ENCODE measurements at regions not wholly inside any gene's neighbourhood (a gene's known extent, or its start where the extent isn't known, plus 50 kb on each side); places are given as distances from the start of the nearest gene placed in this dataset.
"Not testable (repeated sequence)": the region's sequence is repeated elsewhere in the genome, so short reads cannot be mapped to it uniquely, and the experiment has no call there.

DNA sequence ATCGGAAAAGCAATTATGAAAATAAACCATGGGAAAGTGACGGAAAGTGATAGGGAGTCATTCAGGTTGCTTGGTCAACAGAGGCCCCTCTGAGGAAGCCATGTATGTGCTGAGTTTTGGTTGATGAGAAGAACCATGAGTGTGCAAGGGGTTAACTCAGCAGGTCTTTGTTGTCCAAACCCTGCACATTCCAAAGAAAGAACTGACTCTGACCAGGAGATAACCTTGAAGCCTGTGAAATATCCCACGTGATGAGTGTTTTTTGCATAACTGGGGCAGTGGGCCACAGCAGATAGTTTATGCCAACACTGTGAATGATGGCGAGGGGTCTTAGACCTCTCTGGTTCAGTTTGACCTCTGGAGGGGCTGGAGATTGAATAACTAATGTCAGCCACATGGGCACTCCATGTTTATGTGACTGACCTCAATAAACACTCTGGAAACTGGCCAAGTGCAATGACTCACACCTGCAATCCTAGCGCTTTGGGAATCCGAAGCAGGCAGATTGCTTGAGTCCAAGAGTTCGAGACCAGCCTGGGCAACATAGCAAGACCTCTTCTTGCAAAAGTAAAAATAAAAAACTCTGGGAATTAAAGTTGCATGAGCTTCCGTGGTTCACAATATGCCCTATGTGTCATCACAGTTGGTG, 154.0 kb upstream of the FOXK1 start:
- H3K9me3 Mint-ChIP-seq (ENCODE audit: low read depth), result no peaks in the 10 kb centered on the region
- H3K27ac Mint-ChIP-seq (ENCODE audit: unreplicated experiment), result no peak overlapping the region
- no peak for TF ChIP-seq CTCF (IDR thresholded peaks at IDR 0.05)
- H3K36me3 Mint-ChIP-seq (ENCODE audit: low read depth), result no peaks in the 10 kb centered on the region
- peaks cover 13% of the 10 kb centered on the region for H3K27me3 Mint-ChIP-seq (ENCODE audit: low read depth)
- no peak for DNase-seq (ENCODE audit: low spot score)
- no peaks in the 10 kb centered on the region for H3K4me1 Mint-ChIP-seq (ENCODE audit: low read depth)
- H3K4me3 Mint-ChIP-seq (ENCODE audit: unreplicated experiment), result no peak overlapping the region

- H3K4me1 Mint-ChIP-seq (ENCODE audit: low read depth), result no peaks in the 10 kb centered on the region
- no peaks in the 10 kb centered on the region for H3K9me3 Mint-ChIP-seq (ENCODE audit: low read depth)
- H3K4me3 Mint-ChIP-seq (ENCODE audit: unreplicated experiment), result no peak overlapping the region
Measured at GRCh38 chr7:4531236-4531635, 150.9 kb upstream of the FOXK1 start.

DNA sequence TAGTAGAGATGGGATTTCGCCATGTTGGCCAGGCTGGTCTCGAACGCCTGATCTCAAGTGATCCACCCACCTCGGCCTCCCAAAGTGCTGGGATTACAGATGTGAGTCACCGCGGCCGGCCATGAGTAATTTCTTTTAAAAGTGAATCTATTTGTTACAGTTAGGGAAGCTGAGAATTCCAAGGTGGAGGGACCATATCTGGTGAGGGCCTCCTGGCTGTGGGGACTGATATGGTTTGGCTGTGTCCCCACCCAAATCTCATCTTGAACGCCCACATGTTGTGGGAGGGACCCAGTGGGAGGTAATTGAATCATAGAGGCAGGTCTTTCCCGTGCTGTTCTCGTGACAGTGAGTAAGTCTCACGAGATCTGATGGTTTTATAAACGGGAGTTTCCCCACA, 148.8 kb upstream of the FOXK1 start:
- not testable (repeated sequence) for H3K27ac Mint-ChIP-seq (ENCODE audit: unreplicated experiment); H3K4me3 Mint-ChIP-seq (ENCODE audit: unreplicated experiment); H3K4me1 Mint-ChIP-seq (ENCODE audit: low read depth); DNase-seq (ENCODE audit: low spot score); H3K27me3 Mint-ChIP-seq (ENCODE audit: low read depth); H3K9me3 Mint-ChIP-seq (ENCODE audit: low read depth); H3K36me3 Mint-ChIP-seq (ENCODE audit: low read depth)

More at GRCh38 chr7:4531236-4531635, 150.9 kb upstream of the FOXK1 start:
- TF ChIP-seq CTCF (IDR thresholded peaks at IDR 0.05), result no peak
- no peak overlapping the region for H3K27ac Mint-ChIP-seq (ENCODE audit: unreplicated experiment)
- H3K36me3 Mint-ChIP-seq (ENCODE audit: low read depth), result no peaks in the 10 kb centered on the region
- DNase-seq (ENCODE audit: low spot score), result no peak
- H3K27me3 Mint-ChIP-seq (ENCODE audit: low read depth), result peaks cover 2% of the 10 kb centered on the region

- no peak overlapping the region for H3K4me3 Mint-ChIP-seq (ENCODE audit: unreplicated experiment)
- DNase-seq (ENCODE audit: low spot score), result no peak
- no peak for TF ChIP-seq CTCF (IDR thresholded peaks at IDR 0.05)
- peaks cover 3% of the 10 kb centered on the region for H3K27me3 Mint-ChIP-seq (ENCODE audit: low read depth)
- no peak overlapping the region for H3K27ac Mint-ChIP-seq (ENCODE audit: unreplicated experiment)
- no peaks in the 10 kb centered on the region for H3K4me1 Mint-ChIP-seq (ENCODE audit: low read depth)
- peaks cover 19% of the 10 kb centered on the region for H3K9me3 Mint-ChIP-seq (ENCODE audit: low read depth)
- H3K36me3 Mint-ChIP-seq (ENCODE audit: low read depth), result peaks cover 4% of the 10 kb centered on the region
Measured at GRCh38 chr7:4549681-4550080, 132.4 kb upstream of the FOXK1 start.

GRCh38 chr7:4550117-4550516, 132.0 kb upstream of the FOXK1 start:
- no peak for TF ChIP-seq CTCF (IDR thresholded peaks at IDR 0.05)
- Mint-ChIP-seq H3K4me3 (ENCODE audit: unreplicated experiment) (no peak overlapping the region), H3K36me3 (ENCODE audit: low read depth) (peaks cover 4% of the 10 kb centered on the region), H3K27me3 (ENCODE audit: low read depth) (peaks cover 3% of the 10 kb centered on the region), H3K27ac (ENCODE audit: unreplicated experiment) (no peak overlapping the region), H3K4me1 (ENCODE audit: low read depth) (no peaks in the 10 kb centered on the region), H3K9me3 (ENCODE audit: low read depth) (peaks cover 23% of the 10 kb centered on the region)
- no peak for DNase-seq (ENCODE audit: low spot score)

GRCh38 chr7:4552985-4553384, 129.1 kb upstream of the FOXK1 start:
- no peaks in the 10 kb centered on the region for H3K4me1 Mint-ChIP-seq (ENCODE audit: low read depth)
- TF ChIP-seq CTCF (IDR thresholded peaks at IDR 0.05), result no peak
- H3K4me3 Mint-ChIP-seq (ENCODE audit: unreplicated experiment), result no peak overlapping the region
- H3K9me3 Mint-ChIP-seq (ENCODE audit: low read depth), result peaks cover 34% of the 10 kb centered on the region
- H3K36me3 Mint-ChIP-seq (ENCODE audit: low read depth), result peaks cover 8% of the 10 kb centered on the region
- H3K27ac Mint-ChIP-seq (ENCODE audit: unreplicated experiment), result no peak overlapping the region
- peaks cover 5% of the 10 kb centered on the region for H3K27me3 Mint-ChIP-seq (ENCODE audit: low read depth)
- no peak for DNase-seq (ENCODE audit: low spot score)
